HG02981 (cell line): ENCODE measurements at regions not wholly inside any gene's neighbourhood (a gene's known extent, or its start where the extent isn't known, plus 50 kb on each side); places are given as distances from the start of the nearest gene placed in this dataset.
"Not testable (repeated sequence)": the region's sequence is repeated elsewhere in the genome, so short reads cannot be mapped to it uniquely, and the experiment has no call there.

Experiments used
- ATAC-seq: cut with Tn5 transposase; IDR thresholded peaks from one replicate; pipeline ENCODE4 v1.9.1; 2021; ENCODE audit warnings: mild to moderate bottlenecking, moderate library complexity; ENCODE audit not compliant: unreplicated experiment

GRCh38 chr6:141463237-141463977 is 669.3 kb upstream of the GJE1 start:
- peak; percentile 77 for ATAC-seq

GRCh38 chr6:141460743-141461484 is 671.8 kb upstream of the GJE1 start:
- no peak for ATAC-seq

- not testable (repeated sequence) for ATAC-seq
These were observed 672.5 kb upstream of the GJE1 start for GRCh38 chr6:141460245-141460644.

- ATAC-seq: not testable (repeated sequence)
These were observed 674.7 kb upstream of the GJE1 start for GRCh38 chr6:141457984-141458383.

GRCh38 chr6:141452354-141452686 is 680.4 kb upstream of the GJE1 start:
- no peak for ATAC-seq

- ATAC-seq: no peak
These were observed 681.0 kb upstream of the GJE1 start for GRCh38 chr6:141451511-141452353.

- no peak for ATAC-seq
These were observed 681.6 kb upstream of the GJE1 start for GRCh38 chr6:141451181-141451510.

GRCh38 chr6:141445928-141446628 is 686.6 kb upstream of the GJE1 start:
- no peak for ATAC-seq

GRCh38 chr6:141443668-141444289 is 688.9 kb upstream of the GJE1 start:
- ATAC-seq: no peak

GRCh38 chr6:141443032-141443431 is 689.7 kb upstream of the GJE1 start:
- no peak for ATAC-seq

GRCh38 chr6:141439513-141439912 is 693.2 kb upstream of the GJE1 start:
- no peak for ATAC-seq

- ATAC-seq: no peak
These were observed 695.0 kb upstream of the GJE1 start for GRCh38 chr6:141437685-141438084.

- no peak for ATAC-seq
These were observed 695.7 kb upstream of the GJE1 start for GRCh38 chr6:141437011-141437410.

GRCh38 chr6:141426400-141426980 is 706.2 kb upstream of the GJE1 start:
- no peak for ATAC-seq

- ATAC-seq: no peak
These were observed 711.3 kb upstream of the GJE1 start for GRCh38 chr6:141421378-141421777.

GRCh38 chr6:141418076-141418475 is 714.6 kb upstream of the GJE1 start:
- ATAC-seq: no peak

GRCh38 chr6:141415896-141416295 is 716.8 kb upstream of the GJE1 start:
- ATAC-seq: no peak

GRCh38 chr6:141413196-141413595 is 719.5 kb upstream of the GJE1 start:
- no peak for ATAC-seq

GRCh38 chr6:141406761-141407160 is 726.0 kb upstream of the GJE1 start:
- ATAC-seq: no peak

GRCh38 chr6:141403827-141404226 is 728.9 kb upstream of the GJE1 start:
- no peak for ATAC-seq
